BJ (cell line): ENCODE measurements at regions not wholly inside any gene's neighbourhood (a gene's known extent, or its start where the extent isn't known, plus 50 kb on each side); places are given as distances from the start of the nearest gene placed in this dataset.

Source experiments
- CTCF ChIA-PET: fragments of 350-600 bp; formaldehyde crosslinking; extraction: SDS; loops from one replicate; lab custom pipeline; 2021; ENCODE audit warnings: antibody characterized with exemption, inconsistent platforms; lab: Yijun Ruan, JAX
- POLR2A ChIA-PET: fragments of 300-600 bp; sonication (Branson Sonifier 250); formaldehyde crosslinking; extraction: SDS; loops from one replicate; lab custom pipeline; 2021; ENCODE audit warnings: antibody characterized with exemption; lab: Charles Lee
- DNase-seq: peaks from one replicate; pipeline ENCODE4 v3.0.0-alpha.2; 2011; ENCODE audit warnings: low read depth
- H3K27me3 ChIP-seq: 2 replicates; pipeline ENCODE4 v1.6.0; 2011; ENCODE audit warnings: low read length; ENCODE audit not compliant: control insufficient read depth, insufficient read depth
- H3K36me3 ChIP-seq: 2 replicates; pipeline ENCODE4 v1.5.1; 2011; ENCODE audit warnings: low read length; ENCODE audit not compliant: control insufficient read depth, insufficient read depth
- H3K4me3 ChIP-seq: 2 replicates; pipeline ENCODE4 v1.5.1; 2011; ENCODE audit warnings: low read depth, mild to moderate bottlenecking, control low read depth, low read length
- TF ChIP-seq, protein P1 (sequence below): IDR thresholded peaks from 2 replicates; pipeline ENCODE4 v1.5.1; 2011; ENCODE audit warnings: low read depth, mild to moderate bottlenecking, control low read depth, inconsistent platforms, low read length, moderate library complexity; ENCODE audit not compliant: insufficient read depth

DNA sequence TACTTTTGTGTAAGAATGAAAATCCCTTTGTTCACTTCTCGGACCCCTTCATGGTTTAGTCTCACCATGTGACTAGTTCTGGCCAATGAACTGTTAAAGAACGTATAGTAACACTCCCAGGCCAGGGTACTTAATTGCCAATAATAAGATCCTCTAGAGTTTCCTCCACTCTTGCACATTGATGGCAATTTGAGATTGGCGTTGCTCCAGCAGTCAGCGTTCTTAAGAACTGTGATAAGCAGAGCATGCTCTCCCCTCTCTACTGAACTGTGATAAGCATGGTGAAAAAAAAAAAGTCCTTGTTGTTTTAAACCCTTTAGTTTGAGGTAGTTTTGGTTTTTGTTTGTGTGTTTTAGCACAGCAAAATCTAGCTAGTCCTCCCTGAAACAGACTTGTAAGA is 854.5 kb downstream of the SLC6A15 start:
- Histone ChIP-seq H3K4me3 (no peak overlapping the region), H3K36me3 (no peaks in the 10 kb centered on the region), H3K27me3 (no peaks in the 10 kb centered on the region)
- TF ChIP-seq, protein P1, sequence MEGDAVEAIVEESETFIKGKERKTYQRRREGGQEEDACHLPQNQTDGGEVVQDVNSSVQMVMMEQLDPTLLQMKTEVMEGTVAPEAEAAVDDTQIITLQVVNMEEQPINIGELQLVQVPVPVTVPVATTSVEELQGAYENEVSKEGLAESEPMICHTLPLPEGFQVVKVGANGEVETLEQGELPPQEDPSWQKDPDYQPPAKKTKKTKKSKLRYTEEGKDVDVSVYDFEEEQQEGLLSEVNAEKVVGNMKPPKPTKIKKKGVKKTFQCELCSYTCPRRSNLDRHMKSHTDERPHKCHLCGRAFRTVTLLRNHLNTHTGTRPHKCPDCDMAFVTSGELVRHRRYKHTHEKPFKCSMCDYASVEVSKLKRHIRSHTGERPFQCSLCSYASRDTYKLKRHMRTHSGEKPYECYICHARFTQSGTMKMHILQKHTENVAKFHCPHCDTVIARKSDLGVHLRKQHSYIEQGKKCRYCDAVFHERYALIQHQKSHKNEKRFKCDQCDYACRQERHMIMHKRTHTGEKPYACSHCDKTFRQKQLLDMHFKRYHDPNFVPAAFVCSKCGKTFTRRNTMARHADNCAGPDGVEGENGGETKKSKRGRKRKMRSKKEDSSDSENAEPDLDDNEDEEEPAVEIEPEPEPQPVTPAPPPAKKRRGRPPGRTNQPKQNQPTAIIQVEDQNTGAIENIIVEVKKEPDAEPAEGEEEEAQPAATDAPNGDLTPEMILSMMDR: no peak
- POLR2A ChIA-PET: no interaction called here
- DNase-seq: no peak
- CTCF ChIA-PET: interaction anchor here (0.6 to 0.7 kb wide), 2 partner anchors 9 to 33 kb away, joined by 3 to 5 read pairs; no protein-coding TSS in a partner anchor

DNA sequence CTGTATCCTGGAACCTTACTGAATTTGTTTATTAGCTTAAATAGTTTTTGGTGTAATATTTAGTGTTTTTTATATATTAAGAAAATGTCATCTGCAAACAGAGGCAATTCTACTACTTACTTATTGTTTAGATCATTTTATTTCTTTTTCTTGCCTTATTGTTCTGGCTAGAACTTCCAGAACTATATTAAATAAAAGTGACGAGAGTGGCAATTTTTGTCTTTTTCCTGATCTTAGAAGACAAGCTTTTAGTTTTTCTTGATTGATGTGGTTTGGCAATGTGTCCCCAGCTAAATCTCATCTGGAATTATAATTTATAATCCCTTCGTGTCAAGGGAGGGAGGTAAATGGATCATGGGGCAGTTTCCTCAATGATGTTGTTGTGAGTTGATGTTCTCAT is 857.8 kb downstream of the SLC6A15 start:
- H3K36me3 ChIP-seq: no peaks in the 10 kb centered on the region
- no peak overlapping the region for H3K4me3 ChIP-seq
- no peaks in the 10 kb centered on the region for H3K27me3 ChIP-seq
- no peak for DNase-seq
- ChIA-PET POLR2A (no interaction called here), CTCF (interaction anchor here (0.9 kb wide), 2 partner anchors 9 to 12 kb away, joined by 3 read pairs; no protein-coding TSS in a partner anchor)
- TF ChIP-seq, protein P1: no peak

DNA sequence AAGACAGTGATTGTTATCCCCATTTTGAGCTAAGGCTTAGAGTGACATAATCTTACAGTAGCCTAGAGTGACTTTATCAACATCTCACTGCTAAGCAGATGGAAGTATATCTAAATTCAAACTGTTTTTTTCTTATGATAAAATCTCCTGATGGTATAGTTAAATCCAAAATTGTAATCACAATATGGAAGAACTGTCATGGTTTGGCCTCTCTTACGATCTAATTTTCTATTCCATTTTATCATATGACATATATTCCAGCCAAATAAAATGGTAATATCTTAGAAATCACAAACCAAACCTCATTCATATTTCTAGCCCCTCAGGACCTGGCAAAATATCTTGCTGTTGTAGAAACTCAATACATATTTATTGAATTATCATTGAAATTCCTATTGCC is 864.7 kb downstream of the SLC6A15 start:
- CTCF ChIA-PET: interaction anchor here (0.6 kb wide), 1 partner anchor 24 kb away, joined by 4 read pairs; no protein-coding TSS in a partner anchor
- Histone ChIP-seq H3K4me3 (no peak overlapping the region), H3K27me3 (no peaks in the 10 kb centered on the region), H3K36me3 (no peaks in the 10 kb centered on the region)
- TF ChIP-seq, protein P1: no peak
- POLR2A ChIA-PET: no interaction called here
- DNase-seq: no peak

DNA sequence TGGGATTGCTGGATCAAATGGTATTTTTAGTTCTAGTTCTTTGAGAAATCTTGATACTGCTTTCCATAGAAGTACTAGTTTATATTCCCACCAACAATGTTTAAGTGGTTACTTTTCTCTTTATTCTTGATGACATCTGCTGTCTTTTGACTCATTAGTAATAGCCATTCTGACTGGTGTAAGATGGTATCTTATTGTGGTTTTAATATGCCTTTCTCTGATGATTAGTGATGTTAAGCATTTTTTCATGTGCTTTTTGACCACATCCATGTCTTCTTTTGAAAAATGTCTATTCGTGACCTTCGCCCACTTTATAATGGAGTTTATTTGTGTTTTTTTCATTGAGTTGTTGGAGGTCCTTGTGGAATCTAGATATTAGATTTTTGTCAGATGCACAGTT is 865.7 kb downstream of the SLC6A15 start:
- no peak overlapping the region for H3K4me3 ChIP-seq
- POLR2A ChIA-PET: no interaction called here
- CTCF ChIA-PET: no interaction called here
- H3K27me3 ChIP-seq: no peaks in the 10 kb centered on the region
- no peaks in the 10 kb centered on the region for H3K36me3 ChIP-seq
- DNase-seq: no peak
- TF ChIP-seq, protein P1: no peak

DNA sequence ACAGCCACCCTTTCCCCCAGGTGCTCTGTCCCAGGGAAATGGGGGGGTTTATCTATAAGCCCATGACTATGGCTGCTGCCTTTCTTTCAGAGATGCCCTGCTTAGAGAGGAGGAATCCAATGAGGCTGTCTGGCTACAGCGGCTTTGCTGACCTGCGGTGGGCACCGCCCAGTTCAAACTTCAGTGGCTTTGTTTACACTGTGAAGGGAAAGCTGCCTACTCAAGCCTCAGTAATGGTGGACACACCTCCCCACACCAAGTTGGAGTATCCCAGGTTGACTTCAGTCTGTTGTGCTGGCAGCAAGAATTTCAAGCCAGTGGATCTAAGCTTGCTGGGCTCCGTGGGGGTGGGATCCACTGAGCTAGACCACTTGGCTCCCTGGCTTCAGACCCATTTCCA is 869.2 kb downstream of the SLC6A15 start:
- no peak overlapping the region for H3K4me3 ChIP-seq
- DNase-seq: no peak
- ChIA-PET CTCF (interaction anchor here (1.5 kb wide), 1 partner anchor 12 kb away, joined by 3 read pairs; no protein-coding TSS in a partner anchor), POLR2A (no interaction called here)
- TF ChIP-seq, protein P1: no peak
- H3K36me3 ChIP-seq: no peaks in the 10 kb centered on the region
- no peaks in the 10 kb centered on the region for H3K27me3 ChIP-seq
